ENCODE measurements at regions not wholly inside any gene's neighbourhood (a gene's known extent, or its start where the extent isn't known, plus 50 kb on each side); places are given as distances from the start of the nearest gene placed in this dataset.

GRCh38 chr11:134633276-134633675 lies 221.2 kb upstream of the B3GAT1 start:
- Histone ChIP-seq H3K27me3 (no peaks in the 10 kb centered on the region), H3K4me3 (no peak overlapping the region), H3K27ac (no peak overlapping the region), H3K9me3 (no peaks in the 10 kb centered on the region), H3K36me3 (no peaks in the 10 kb centered on the region), H3K4me1 (ENCODE audit: insufficient read depth) (no peaks in the 10 kb centered on the region)
- 77 to 82% (median 80%) methylated on average over 6 of the region's 6 CpGs for WGBS, 3 donors
- no peak for DNase-seq
- TF ChIP-seq POLR2A (IDR thresholded peaks at IDR 0.05) (no peak), CTCF (IDR thresholded peaks at IDR 0.05) (no peak), EP300 (IDR thresholded peaks at IDR 0.05) (no peak)
- intact Hi-C loops (cut with DNase I): no loop called here

DNA sequence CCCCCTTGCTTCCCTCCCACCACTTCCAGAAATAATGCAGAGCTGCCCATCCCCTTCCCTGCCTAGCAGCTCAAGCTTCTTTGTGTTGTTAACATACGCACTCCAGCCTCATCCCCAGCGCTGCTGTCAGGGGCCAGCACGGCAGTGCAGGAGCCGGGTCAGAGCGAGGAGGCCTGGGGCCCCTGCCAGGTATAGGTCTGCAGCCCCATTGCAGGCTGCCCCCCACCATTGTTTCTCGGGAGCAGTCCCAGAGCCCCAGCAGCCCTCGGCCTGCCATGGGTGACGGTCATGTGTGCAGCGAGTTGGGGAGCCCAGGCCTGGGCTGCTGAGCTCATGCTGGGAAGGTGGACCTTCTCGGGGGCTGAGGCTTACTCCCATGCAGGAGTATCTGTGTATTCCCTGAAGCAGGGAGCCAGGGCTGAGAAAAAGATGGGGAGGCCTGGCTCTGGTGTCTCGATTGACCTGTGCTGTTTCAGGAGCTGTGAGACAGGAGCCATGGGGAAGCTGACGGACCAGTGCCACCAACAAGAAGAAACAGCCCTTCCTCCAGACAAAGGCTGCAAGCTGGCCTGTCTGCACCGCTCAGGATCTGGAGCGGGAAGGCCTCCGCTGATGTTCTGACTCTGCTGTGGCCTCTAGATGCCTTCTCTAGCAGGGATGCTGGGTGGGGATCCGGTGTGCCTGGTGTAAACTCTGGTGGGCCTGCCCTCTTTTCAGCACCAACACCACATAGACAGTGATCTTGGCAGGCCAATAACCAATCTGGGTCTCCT lies 220.5 kb upstream of the B3GAT1 start:
- no peaks in the 10 kb centered on the region for H3K9me3 ChIP-seq
- no peak for TF ChIP-seq CTCF (IDR thresholded peaks at IDR 0.05)
- TF ChIP-seq POLR2A (IDR thresholded peaks at IDR 0.05): no peak
- no peak for TF ChIP-seq EP300 (IDR thresholded peaks at IDR 0.05)
- H3K36me3 ChIP-seq: no peaks in the 10 kb centered on the region
- intact Hi-C loops (cut with DNase I): no loop called here
- no peaks in the 10 kb centered on the region for H3K4me1 ChIP-seq (ENCODE audit: insufficient read depth)
- H3K27me3 ChIP-seq: no peaks in the 10 kb centered on the region
- H3K4me3 ChIP-seq: no peak overlapping the region
- H3K27ac ChIP-seq: no peak overlapping the region
- DNase-seq: no peak
- WGBS, 3 donors: 71 to 76% (median 71%) methylated on average over 16 of the region's 16 CpGs

DNA sequence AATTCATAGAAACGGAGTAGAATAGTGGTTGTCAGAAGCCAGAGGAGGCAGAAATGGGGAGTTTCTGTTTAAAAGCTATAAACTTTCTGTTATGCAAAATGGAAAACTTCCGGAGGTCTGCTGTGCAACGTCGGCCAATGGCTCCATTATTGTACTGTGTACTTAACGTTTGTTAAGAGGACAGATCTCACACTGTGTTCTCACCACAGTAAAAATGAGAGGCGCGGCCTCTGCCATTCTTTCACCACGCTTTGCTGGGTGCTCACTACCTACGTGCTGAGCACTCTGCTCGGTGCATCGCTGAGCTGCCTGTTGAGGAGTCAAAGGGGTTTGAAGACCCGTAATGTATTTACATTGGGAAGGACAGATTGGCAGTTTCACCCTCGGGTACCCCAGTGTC lies 218.8 kb upstream of the B3GAT1 start:
- Histone ChIP-seq H3K27ac (no peak overlapping the region), H3K27me3 (no peaks in the 10 kb centered on the region), H3K4me1 (ENCODE audit: insufficient read depth) (no peaks in the 10 kb centered on the region), H3K4me3 (no peak overlapping the region), H3K36me3 (no peaks in the 10 kb centered on the region), H3K9me3 (no peaks in the 10 kb centered on the region)
- no peak for DNase-seq
- TF ChIP-seq EP300 (IDR thresholded peaks at IDR 0.05) (no peak), CTCF (IDR thresholded peaks at IDR 0.05) (no peak), POLR2A (IDR thresholded peaks at IDR 0.05) (no peak)
- 82 to 86% (median 82%) methylated on average over 13 of the region's 13 CpGs for WGBS, 3 donors
- intact Hi-C loops (cut with DNase I): no loop called here

DNA sequence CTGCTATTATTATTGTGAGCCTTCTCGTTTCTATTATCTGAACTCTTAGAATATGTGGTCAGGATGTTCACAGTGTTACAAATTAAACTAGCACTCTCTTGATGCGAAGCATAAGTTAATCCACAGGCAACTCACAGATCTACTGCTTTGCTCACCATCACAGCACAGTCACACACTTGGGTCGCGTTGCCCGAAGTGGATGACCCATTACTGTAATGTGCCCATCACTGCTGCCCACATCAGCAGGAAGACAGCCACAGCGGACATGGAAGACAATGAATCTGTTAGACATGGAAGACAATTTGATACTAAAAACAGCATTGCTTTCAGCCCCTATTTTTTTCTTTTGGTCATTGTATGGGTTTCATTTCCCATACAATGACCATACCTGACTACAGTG lies 216.4 kb upstream of the B3GAT1 start:
- no peak for DNase-seq
- WGBS, 3 donors: 82 to 93% (median 85%) methylated on average over 6 of the region's 6 CpGs
- TF ChIP-seq EP300 (IDR thresholded peaks at IDR 0.05): no peak
- TF ChIP-seq POLR2A (IDR thresholded peaks at IDR 0.05): no peak
- no peak for TF ChIP-seq CTCF (IDR thresholded peaks at IDR 0.05)
- intact Hi-C loops (cut with DNase I): no loop called here
- H3K36me3 ChIP-seq: no peaks in the 10 kb centered on the region
- no peak overlapping the region for H3K4me3 ChIP-seq
- no peak overlapping the region for H3K27ac ChIP-seq
- H3K9me3 ChIP-seq: no peaks in the 10 kb centered on the region
- no peaks in the 10 kb centered on the region for H3K27me3 ChIP-seq
- no peaks in the 10 kb centered on the region for H3K4me1 ChIP-seq (ENCODE audit: insufficient read depth)
